Mesodermal cell (in vitro differentiated cells): ENCODE measurements at regions not wholly inside any gene's neighbourhood (a gene's known extent, or its start where the extent isn't known, plus 50 kb on each side); places are given as distances from the start of the nearest gene placed in this dataset.

ENCODE experiments used
- H3K27ac ChIP-seq: 2 replicates; pipeline ENCODE4 v1.7.0; 2013; ENCODE audit warnings: mild to moderate bottlenecking, low read depth, low read length, moderate library complexity; ENCODE audit not compliant: severe bottlenecking
- H3K36me3 ChIP-seq: 2 replicates; pipeline ENCODE4 v1.7.1; 2013; ENCODE audit warnings: mild to moderate bottlenecking, low read length, moderate library complexity; ENCODE audit not compliant: control insufficient read depth, insufficient read depth
- H3K4me1 ChIP-seq: one replicate; pipeline ENCODE4 v1.7.1; 2013; ENCODE audit warnings: mild to moderate bottlenecking, low read length; ENCODE audit not compliant: insufficient read depth, control insufficient read depth, poor library complexity, severe bottlenecking
- H3K4me3 ChIP-seq: 2 replicates; pipeline ENCODE4 v1.7.0; 2013; ENCODE audit warnings: low read length, control low read depth, mild to moderate bottlenecking; ENCODE audit not compliant: insufficient read depth, poor library complexity, severe bottlenecking; ENCODE audit errors: extremely low read depth
- H3K9me3 ChIP-seq: 2 replicates; pipeline ENCODE4 v1.7.1; 2013; ENCODE audit warnings: mild to moderate bottlenecking, low read length, moderate library complexity; ENCODE audit not compliant: control insufficient read depth
- WGBS, 2 experiments: methylation state at CpG; one replicate each; pipeline ENCODE4 v1.1.5; 2013; ENCODE audit warnings: missing lambda C conversion rate in 2 of 2; ENCODE audit not compliant: insufficient coverage in 2 of 2; 5-methylcytosine and 5-hydroxymethylcytosine counted together

GRCh38 chr18:1998121-1998520 lies 573.2 kb downstream of the METTL4 start:
- no peaks in the 10 kb centered on the region for H3K9me3 ChIP-seq
- 80% methylated on average over 1 of the region's 2 CpGs; no CpG with 5 or more reads in 1 of the 2 experiments for WGBS, 2 experiments
- no peaks in the 10 kb centered on the region for H3K4me1 ChIP-seq
- H3K36me3 ChIP-seq: no peaks in the 10 kb centered on the region
- H3K27ac ChIP-seq: peak overlapping the region; percentile 20
- H3K4me3 ChIP-seq: no peak overlapping the region

- Histone ChIP-seq H3K4me3 (no peak overlapping the region), H3K36me3 (no peaks in the 10 kb centered on the region), H3K27ac (no peak overlapping the region), H3K4me1 (no peaks in the 10 kb centered on the region), H3K9me3 (no peaks in the 10 kb centered on the region)
- 100% methylated on average over 1 to 2 of the region's 3 CpGs for WGBS, 2 experiments
These were observed 571.9 kb downstream of the METTL4 start for GRCh38 chr18:1999387-1999786.

- WGBS, 2 experiments: 75 to 84% methylated on average over 1 to 2 of the region's 2 CpGs
- peak overlapping the region; percentile 86 for H3K27ac ChIP-seq
- no peak overlapping the region for H3K4me3 ChIP-seq
These were observed 569.2 kb downstream of the METTL4 start for GRCh38 chr18:2002151-2002550.

GRCh38 chr18:2002604-2003003 lies 568.7 kb downstream of the METTL4 start:
- H3K4me1 ChIP-seq: no peaks in the 10 kb centered on the region
- no peaks in the 10 kb centered on the region for H3K9me3 ChIP-seq
- H3K27ac ChIP-seq: peak overlapping the region; percentile 86
- H3K4me3 ChIP-seq: no peak overlapping the region
- 76 to 81% methylated on average over 3 to 4 of the region's 7 CpGs for WGBS, 2 experiments
- H3K36me3 ChIP-seq: no peaks in the 10 kb centered on the region

More at GRCh38 chr18:2002151-2002550, 569.2 kb downstream of the METTL4 start:
- Histone ChIP-seq H3K36me3 (no peaks in the 10 kb centered on the region), H3K9me3 (no peaks in the 10 kb centered on the region), H3K4me1 (no peaks in the 10 kb centered on the region)

- Histone ChIP-seq H3K4me3 (no peak overlapping the region), H3K9me3 (no peaks in the 10 kb centered on the region), H3K27ac (no peak overlapping the region), H3K36me3 (no peaks in the 10 kb centered on the region), H3K4me1 (no peaks in the 10 kb centered on the region)
- WGBS, 2 experiments: no CpG with 5 or more reads among the region's 2 CpGs
These were observed 561.2 kb downstream of the METTL4 start for GRCh38 chr18:2009942-2010697.

- no peaks in the 10 kb centered on the region for H3K9me3 ChIP-seq
- H3K4me3 ChIP-seq: no peak overlapping the region
- H3K4me1 ChIP-seq: no peaks in the 10 kb centered on the region
- no peaks in the 10 kb centered on the region for H3K36me3 ChIP-seq
- no peak overlapping the region for H3K27ac ChIP-seq
- WGBS, 2 experiments: 67 to 75% methylated on average over 1 of the region's 2 CpGs
These were observed 544.3 kb downstream of the METTL4 start for GRCh38 chr18:2027016-2027415.

- no peaks in the 10 kb centered on the region for H3K9me3 ChIP-seq
- no peaks in the 10 kb centered on the region for H3K36me3 ChIP-seq
- H3K4me1 ChIP-seq: no peaks in the 10 kb centered on the region
These were observed 543.5 kb downstream of the METTL4 start for GRCh38 chr18:2027756-2028155.

GRCh38 chr18:2028986-2029385 lies 542.3 kb downstream of the METTL4 start:
- H3K9me3 ChIP-seq: no peaks in the 10 kb centered on the region
- no peak overlapping the region for H3K27ac ChIP-seq
- WGBS, 2 experiments: 43 to 50% methylated on average over 1 of the region's 3 CpGs
- no peak overlapping the region for H3K4me3 ChIP-seq
- no peaks in the 10 kb centered on the region for H3K4me1 ChIP-seq
- no peaks in the 10 kb centered on the region for H3K36me3 ChIP-seq

More at GRCh38 chr18:2027756-2028155, 543.5 kb downstream of the METTL4 start:
- Histone ChIP-seq H3K4me3 (no peak overlapping the region), H3K27ac (no peak overlapping the region)

- no peaks in the 10 kb centered on the region for H3K4me1 ChIP-seq
- no peaks in the 10 kb centered on the region for H3K9me3 ChIP-seq
- no peak overlapping the region for H3K27ac ChIP-seq
- H3K4me3 ChIP-seq: no peak overlapping the region
- no peaks in the 10 kb centered on the region for H3K36me3 ChIP-seq
These were observed 540.7 kb downstream of the METTL4 start for GRCh38 chr18:2030647-2031046.

- Histone ChIP-seq H3K36me3 (no peaks in the 10 kb centered on the region), H3K27ac (no peak overlapping the region)
These were observed 539.3 kb downstream of the METTL4 start for GRCh38 chr18:2032036-2032435.

GRCh38 chr18:2035056-2035455 lies 536.2 kb downstream of the METTL4 start:
- Histone ChIP-seq H3K4me1 (no peaks in the 10 kb centered on the region), H3K36me3 (no peaks in the 10 kb centered on the region), H3K9me3 (peaks cover 3% of the 10 kb centered on the region), H3K4me3 (no peak overlapping the region), H3K27ac (no peak overlapping the region)
- 87 to 91% methylated on average over 6 to 7 of the region's 7 CpGs for WGBS, 2 experiments

More at GRCh38 chr18:2032036-2032435, 539.3 kb downstream of the METTL4 start:
- H3K9me3 ChIP-seq: no peaks in the 10 kb centered on the region
- no peaks in the 10 kb centered on the region for H3K4me1 ChIP-seq
- no peak overlapping the region for H3K4me3 ChIP-seq
